LoVo (cell line): ENCODE measurements at regions not wholly inside any gene's neighbourhood (a gene's known extent, or its start where the extent isn't known, plus 50 kb on each side); places are given as distances from the start of the nearest gene placed in this dataset.

Experiments
- DNase-seq: peaks from one replicate; pipeline ENCODE4 v3.0.0-alpha.2; 2016; ENCODE audit warnings: low spot score

DNA sequence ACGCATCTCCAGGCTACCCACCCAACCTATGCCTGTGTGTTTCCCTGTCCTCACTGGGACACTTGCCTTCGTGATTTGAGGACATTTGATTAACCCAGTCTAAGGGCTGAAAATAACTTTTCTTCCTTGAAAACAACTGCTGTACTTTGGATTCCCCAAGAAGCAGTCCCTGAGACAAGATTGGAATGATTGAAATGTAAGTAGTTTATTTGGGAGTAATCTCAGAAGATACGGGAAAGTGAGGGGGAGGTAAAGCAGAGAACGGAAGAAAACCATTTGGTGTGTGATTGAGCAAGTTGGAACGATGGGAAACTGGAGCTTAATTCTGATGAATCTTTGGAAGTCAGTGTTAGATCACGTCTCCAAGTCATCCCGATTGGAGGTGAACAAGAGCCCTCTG, 143.8 kb upstream of the LMCD1 start:
- DNase-seq, result no peak

DNA sequence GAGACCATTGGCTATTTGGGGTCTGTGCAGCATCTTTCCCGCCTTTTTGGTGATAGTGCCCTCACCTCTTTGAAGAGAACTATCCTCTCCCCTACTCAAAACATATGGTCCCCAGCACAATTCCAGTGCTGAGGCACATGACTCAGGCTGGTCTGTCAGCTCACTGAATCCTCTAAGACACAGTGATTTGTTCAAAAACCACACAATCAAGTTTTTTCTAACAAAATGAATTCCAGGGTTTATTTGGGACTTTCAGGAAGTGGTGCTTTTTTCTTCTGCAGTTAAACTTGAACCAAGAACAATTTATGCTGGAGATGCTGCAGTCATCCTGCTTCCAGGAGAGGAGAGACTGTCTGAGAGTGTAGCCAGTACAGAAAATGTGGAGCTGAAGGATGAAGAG, 142.5 kb upstream of the LMCD1 start:
- no peak for DNase-seq

GRCh38 chr3:8363200-8363599, 138.4 kb upstream of the LMCD1 start:
- DNase-seq, result no peak

DNA sequence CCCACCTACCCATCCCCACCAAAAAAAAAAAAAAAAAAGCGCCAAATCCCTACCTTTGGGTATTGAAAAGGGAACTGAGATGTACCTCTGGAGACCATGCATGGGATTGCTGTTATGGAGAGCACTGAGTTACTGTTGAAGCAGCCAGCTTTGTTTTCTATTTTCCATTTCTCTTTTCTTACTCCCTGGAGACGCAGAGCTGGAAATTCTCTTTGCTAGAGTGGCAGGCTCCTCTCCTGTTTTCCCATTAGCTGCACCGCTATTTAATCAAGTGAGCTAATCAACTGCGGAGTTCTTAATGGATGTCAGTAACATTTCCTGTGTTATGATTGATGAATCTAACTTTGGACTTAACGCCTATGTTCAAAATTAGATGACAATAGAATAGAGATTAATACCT, 136.1 kb upstream of the LMCD1 start:
- DNase-seq, result no peak

GRCh38 chr3:8366219-8366810, 135.3 kb upstream of the LMCD1 start:
- no peak for DNase-seq

GRCh38 chr3:8368598-8368997, 133.0 kb upstream of the LMCD1 start:
- DNase-seq, result no peak

DNA sequence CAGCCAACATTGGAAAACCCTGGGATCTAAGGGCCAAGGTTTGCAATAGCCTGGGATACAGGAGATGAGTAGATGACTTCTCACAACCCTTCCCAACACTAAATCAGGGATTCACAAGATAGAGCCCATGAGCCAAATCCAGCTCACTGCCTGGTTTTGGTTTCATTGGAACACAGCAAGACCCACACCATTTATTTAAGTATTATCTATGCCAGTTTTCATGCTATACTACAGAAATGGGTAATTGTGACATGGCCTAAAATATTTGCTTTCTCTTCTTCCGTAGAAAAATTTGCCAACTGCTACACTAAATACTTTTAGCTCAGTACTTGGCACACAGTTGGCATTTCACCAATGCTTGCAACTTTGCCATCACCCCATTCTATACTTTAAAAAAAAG, 132.0 kb upstream of the LMCD1 start:
- DNase-seq, result no peak

GRCh38 chr3:8371085-8371551, 130.5 kb upstream of the LMCD1 start:
- no peak for DNase-seq

GRCh38 chr3:8371960-8372463, 129.6 kb upstream of the LMCD1 start:
- no peak for DNase-seq

GRCh38 chr3:8380904-8381704, 120.5 kb upstream of the LMCD1 start:
- DNase-seq, result no peak

- DNase-seq, result no peak
Measured at GRCh38 chr3:8385848-8386620, 115.6 kb upstream of the LMCD1 start.

- no peak for DNase-seq
Measured at GRCh38 chr3:8387571-8387970, 114.1 kb upstream of the LMCD1 start.

DNA sequence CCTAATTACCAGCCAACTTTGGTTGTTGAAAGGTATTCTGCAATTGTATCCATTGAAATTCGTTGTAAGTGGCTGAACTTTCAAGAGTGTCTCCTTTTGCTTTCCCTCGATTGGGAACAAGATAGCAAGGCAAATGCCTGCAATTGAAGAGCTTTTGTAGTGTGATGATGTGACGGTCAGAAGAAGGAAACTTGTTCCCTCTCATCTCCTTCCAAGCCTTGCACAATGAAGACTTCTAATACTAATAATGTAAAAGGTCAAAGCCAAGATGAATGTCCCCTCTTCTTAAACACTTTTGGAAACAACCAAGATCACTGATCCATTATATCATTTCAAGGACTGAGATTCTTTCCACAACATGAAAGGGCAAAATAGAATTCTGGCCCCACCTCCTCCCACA, 101.9 kb upstream of the LMCD1 start:
- DNase-seq, result no peak

DNA sequence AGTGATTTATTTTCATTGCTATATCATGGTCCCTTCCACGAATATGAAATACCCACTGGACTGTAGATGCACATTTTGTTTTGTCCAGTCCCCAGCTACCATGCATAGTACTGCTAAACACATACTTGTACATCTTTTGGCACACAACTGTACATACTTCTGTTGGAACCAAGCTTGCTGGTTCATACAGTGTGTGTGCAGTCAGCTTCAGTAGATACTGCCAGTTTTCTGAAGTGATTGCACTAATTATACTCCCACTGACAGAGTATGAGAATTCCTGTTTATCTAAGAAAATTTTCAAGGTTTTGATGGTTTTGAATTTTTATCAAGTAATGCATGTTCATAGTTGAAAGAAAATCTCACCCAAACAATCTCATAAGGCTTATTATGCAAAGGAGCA, 100.7 kb upstream of the LMCD1 start:
- no peak for DNase-seq

- no peak for DNase-seq
Measured at GRCh38 chr3:8403996-8404395, 97.6 kb upstream of the LMCD1 start.

DNA sequence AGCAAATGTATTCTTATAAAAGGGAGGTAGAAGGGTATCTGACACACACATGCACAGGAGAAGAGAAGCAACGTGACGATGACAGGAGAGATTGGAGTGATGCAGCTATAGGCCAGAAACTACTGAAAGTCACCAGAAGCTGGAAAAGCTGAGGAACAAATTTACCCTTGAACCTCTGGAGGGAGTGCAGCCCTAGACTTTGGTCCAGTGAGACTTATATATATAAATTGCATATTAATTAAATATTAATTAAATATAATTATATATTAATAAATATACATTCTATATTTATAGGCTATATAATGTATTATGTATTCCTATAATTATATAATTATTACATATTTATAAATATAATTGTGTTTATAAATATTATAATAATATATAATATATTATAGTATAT, 96.5 kb upstream of the LMCD1 start:
- no peak for DNase-seq

GRCh38 chr3:8406479-8406878, 95.1 kb upstream of the LMCD1 start:
- DNase-seq, result no peak

DNA sequence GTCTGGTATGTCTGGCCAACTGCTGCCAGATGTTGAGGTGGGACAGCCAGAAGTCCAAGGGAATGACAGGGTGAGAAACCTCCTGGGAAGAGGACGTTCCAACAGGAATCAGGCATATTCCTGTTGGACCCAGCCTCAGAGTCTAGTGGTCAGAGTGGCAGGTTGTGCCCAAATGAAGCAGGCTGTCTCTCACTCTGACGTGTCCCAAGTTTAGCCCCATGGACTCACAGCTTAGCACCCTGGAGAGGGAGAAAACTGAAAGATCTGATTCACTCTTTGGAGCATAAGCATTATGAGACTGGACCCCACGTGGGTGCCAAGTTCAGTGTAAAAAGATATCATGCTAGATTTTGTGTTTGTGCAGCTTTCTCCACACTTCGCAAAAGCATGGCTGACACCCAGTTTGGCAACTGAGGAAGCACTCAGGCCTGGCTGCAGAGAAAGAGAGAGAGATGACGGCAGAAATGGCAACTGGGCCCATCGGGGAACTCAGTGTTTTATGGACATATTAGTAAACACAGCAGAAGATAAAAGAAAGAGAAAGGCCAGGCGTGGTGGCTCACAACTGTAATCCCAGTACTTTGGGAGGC, 88.2 kb upstream of the LMCD1 start:
- no peak for DNase-seq

- DNase-seq, result peak; percentile 14
Measured at GRCh38 chr3:8416965-8417364, 84.7 kb upstream of the LMCD1 start.

DNA sequence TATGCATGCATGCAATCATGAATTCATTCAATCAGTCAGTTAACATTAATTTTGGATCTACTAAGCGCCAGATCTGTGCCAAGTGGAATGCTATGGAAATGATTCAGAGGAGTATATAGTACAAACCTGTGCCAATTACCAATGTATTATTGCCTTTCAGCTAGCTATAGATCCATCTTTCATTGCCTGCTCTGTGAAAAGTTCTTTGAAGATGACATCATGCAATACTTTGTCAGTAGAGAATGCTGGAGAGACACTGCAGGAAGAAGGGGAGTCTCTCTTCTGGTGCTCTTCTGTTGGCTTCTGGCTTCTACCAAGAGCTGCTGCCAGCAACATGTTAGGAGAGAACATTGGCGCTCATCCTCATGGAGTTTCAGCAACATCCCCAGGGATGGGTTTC, 81.0 kb upstream of the LMCD1 start:
- no peak for DNase-seq

GRCh38 chr3:8421267-8421666, 80.4 kb upstream of the LMCD1 start:
- no peak for DNase-seq

GRCh38 chr3:8421711-8422110, 79.9 kb upstream of the LMCD1 start:
- no peak for DNase-seq

DNA sequence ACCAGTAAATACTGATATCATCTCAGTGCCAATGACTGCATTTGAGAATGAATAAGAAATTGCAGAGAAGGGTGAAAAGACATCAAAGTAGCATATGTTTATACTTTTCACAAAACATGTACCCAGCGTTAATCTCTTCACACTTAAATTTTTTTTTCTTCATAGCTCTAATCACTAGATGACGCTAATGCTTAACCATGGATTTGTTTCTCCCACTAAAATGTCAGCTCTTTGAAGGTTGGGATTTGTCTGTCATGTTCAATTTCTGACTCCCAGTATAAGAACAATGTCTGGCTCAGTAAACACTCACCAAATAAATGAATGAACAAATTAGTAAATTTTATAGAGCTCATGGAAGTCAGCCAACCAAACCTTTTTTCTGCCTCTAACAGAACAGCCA, 78.3 kb upstream of the LMCD1 start:
- no peak for DNase-seq
